ENCODE measurements at regions not wholly inside any gene's neighbourhood (a gene's known extent, or its start where the extent isn't known, plus 50 kb on each side); places are given as distances from the start of the nearest gene placed in this dataset.

- no CpG with 5 or more reads among the region's 1 CpG for WGBS (ENCODE audit: extremely low coverage, insufficient read length, low lambda C conversion rate)
- no peak overlapping the region for H2BK5ac ChIP-seq (ENCODE audit: insufficient read length, low read length)
- no peaks in the 10 kb centered on the region for H3K79me1 ChIP-seq (ENCODE audit: insufficient read depth, low read depth, low read length, poor library complexity, severe bottlenecking)
- H4K5ac ChIP-seq (ENCODE audit: insufficient read length, low read depth, low read length): no peak overlapping the region
- no peak overlapping the region for H4K8ac ChIP-seq (replicated peaks; ENCODE audit: insufficient read length, low read depth, low read length)
- no peak for DNase-seq
- no peaks in the 10 kb centered on the region for H3K27me3 ChIP-seq (ENCODE audit: insufficient read depth, low read length)
- no peak overlapping the region for H2BK12ac ChIP-seq (ENCODE audit: insufficient read length, low read depth, low read length)
- no peaks in the 10 kb centered on the region for H3K36me3 Mint-ChIP-seq (ENCODE audit: insufficient read depth in 1 of 3, low read depth in 3 of 3)
- no peaks in the 10 kb centered on the region for H3K9me3 ChIP-seq (ENCODE audit: control insufficient read depth, low read depth, low read length)
- peaks cover 1% of the 10 kb centered on the region; the same call in 1 of the 2 replicates for H3K27me3 Mint-ChIP-seq (ENCODE audit: low read depth)
- no peak overlapping the region for H3K27ac ChIP-seq (ENCODE audit: insufficient read length, low read depth, low read length)
- no peak overlapping the region for H2BK15ac ChIP-seq (ENCODE audit: low read depth, low read length)
- no peak overlapping the region for H3T11ph ChIP-seq (ENCODE audit: low read length)
- no peaks in the 10 kb centered on the region for H3K4me1 ChIP-seq (ENCODE audit: insufficient read depth, low read length)
- no peaks in the 10 kb centered on the region for H4K20me1 ChIP-seq (ENCODE audit: control insufficient read depth, insufficient read depth, insufficient read length)
- no peaks in the 10 kb centered on the region for H3K23me2 ChIP-seq (ENCODE audit: insufficient read length, low read depth, low read length, poor library complexity, severe bottlenecking)
- H2AFZ ChIP-seq (ENCODE audit: low read length): no peak overlapping the region
- no peak overlapping the region for H3K23ac ChIP-seq (ENCODE audit: insufficient read length, low read depth, low read length)
- H3K18ac ChIP-seq (ENCODE audit: insufficient read length, low read depth, low read length): no peak overlapping the region
- no peak for TF ChIP-seq CTCF (conservative IDR thresholded peaks at IDR 0.05)
- peaks cover 8 to 14% of the 10 kb centered on the region in 2 experiments for H3K4me1 Mint-ChIP-seq
- no peaks in the 10 kb centered on the region; a peak in 1 of 5 replicates for H3K9me3 Mint-ChIP-seq
- H3K14ac ChIP-seq (ENCODE audit: insufficient read depth, low read length): no peak overlapping the region
- H2BK20ac ChIP-seq (ENCODE audit: low read depth, low read length, poor library complexity, severe bottlenecking): no peak overlapping the region
- H3K79me2 ChIP-seq (ENCODE audit: insufficient read depth, low read length): no peaks in the 10 kb centered on the region
- H4K91ac ChIP-seq (ENCODE audit: insufficient read length, low read depth, low read length): no peak overlapping the region
- no peak overlapping the region for H3K4ac ChIP-seq (ENCODE audit: low read depth, low read length)
- H3K56ac ChIP-seq (ENCODE audit: insufficient read length, low read depth, low read length): no peak overlapping the region
- H3K4me2 ChIP-seq (ENCODE audit: insufficient read depth, insufficient read length, low read length): no peak overlapping the region
- no peak overlapping the region for H3K9ac ChIP-seq (ENCODE audit: extremely low read depth, insufficient read length, low read length)
- no peak overlapping the region for H2BK120ac ChIP-seq (ENCODE audit: low read depth, low read length, poor library complexity, severe bottlenecking)
- no peak overlapping the region for H3K27ac Mint-ChIP-seq
- no peak overlapping the region for H2AK5ac ChIP-seq (ENCODE audit: insufficient read length, low read length)
- H3K4me3 Mint-ChIP-seq: no peak overlapping the region
Measured at GRCh38 chr9:107907715-107908114, 418.1 kb upstream of the KLF4 start.
